ENCODE measurements at regions not wholly inside any gene's neighbourhood (a gene's known extent, or its start where the extent isn't known, plus 50 kb on each side); places are given as distances from the start of the nearest gene placed in this dataset.
A peak's percentile ranks its signal among the peaks of the same experiment; 100 is the strongest.

- no peak overlapping the region for H3K27ac ChIP-seq
- TF ChIP-seq, protein P1, sequence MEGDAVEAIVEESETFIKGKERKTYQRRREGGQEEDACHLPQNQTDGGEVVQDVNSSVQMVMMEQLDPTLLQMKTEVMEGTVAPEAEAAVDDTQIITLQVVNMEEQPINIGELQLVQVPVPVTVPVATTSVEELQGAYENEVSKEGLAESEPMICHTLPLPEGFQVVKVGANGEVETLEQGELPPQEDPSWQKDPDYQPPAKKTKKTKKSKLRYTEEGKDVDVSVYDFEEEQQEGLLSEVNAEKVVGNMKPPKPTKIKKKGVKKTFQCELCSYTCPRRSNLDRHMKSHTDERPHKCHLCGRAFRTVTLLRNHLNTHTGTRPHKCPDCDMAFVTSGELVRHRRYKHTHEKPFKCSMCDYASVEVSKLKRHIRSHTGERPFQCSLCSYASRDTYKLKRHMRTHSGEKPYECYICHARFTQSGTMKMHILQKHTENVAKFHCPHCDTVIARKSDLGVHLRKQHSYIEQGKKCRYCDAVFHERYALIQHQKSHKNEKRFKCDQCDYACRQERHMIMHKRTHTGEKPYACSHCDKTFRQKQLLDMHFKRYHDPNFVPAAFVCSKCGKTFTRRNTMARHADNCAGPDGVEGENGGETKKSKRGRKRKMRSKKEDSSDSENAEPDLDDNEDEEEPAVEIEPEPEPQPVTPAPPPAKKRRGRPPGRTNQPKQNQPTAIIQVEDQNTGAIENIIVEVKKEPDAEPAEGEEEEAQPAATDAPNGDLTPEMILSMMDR (IDR thresholded peaks at IDR 0.05) = no peak
- TF ChIP-seq ZFX (IDR thresholded peaks at IDR 0.05; ENCODE audit: borderline replicate concordance) = no peak
These were observed 125.7 kb upstream of the MTHFD1L start for GRCh38 chr6:150739711-150740349.

DNA sequence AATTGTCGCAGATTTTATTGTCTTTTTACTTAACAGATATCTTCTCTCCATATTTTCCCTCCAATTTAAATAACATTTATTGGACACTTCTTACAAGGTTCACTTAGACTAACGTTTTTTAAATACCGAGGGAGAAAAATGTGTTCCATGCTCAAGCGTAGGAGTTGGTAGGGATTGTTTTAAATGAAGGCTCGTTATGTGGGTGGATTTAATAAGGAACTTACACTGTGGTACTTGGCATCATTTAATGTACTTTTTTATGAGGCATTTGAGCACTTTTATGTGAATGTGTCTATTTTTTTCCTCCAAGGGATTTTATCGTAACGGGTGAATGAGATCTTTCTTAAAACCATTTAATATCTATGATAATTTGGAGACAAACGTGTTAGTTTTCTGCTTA, 125.0 kb upstream of the MTHFD1L start:
- TF ChIP-seq, protein P1 (IDR thresholded peaks at IDR 0.05) = no peak
- TF ChIP-seq ZFX (IDR thresholded peaks at IDR 0.05; ENCODE audit: borderline replicate concordance) = no peak
- no peak overlapping the region for H3K27ac ChIP-seq

GRCh38 chr6:150741633-150742200, 123.8 kb upstream of the MTHFD1L start:
- H3K27ac ChIP-seq = no peak overlapping the region
- TF ChIP-seq ZFX (IDR thresholded peaks at IDR 0.05; ENCODE audit: borderline replicate concordance) = no peak
- TF ChIP-seq, protein P1 (IDR thresholded peaks at IDR 0.05) = peak; percentile 29

DNA sequence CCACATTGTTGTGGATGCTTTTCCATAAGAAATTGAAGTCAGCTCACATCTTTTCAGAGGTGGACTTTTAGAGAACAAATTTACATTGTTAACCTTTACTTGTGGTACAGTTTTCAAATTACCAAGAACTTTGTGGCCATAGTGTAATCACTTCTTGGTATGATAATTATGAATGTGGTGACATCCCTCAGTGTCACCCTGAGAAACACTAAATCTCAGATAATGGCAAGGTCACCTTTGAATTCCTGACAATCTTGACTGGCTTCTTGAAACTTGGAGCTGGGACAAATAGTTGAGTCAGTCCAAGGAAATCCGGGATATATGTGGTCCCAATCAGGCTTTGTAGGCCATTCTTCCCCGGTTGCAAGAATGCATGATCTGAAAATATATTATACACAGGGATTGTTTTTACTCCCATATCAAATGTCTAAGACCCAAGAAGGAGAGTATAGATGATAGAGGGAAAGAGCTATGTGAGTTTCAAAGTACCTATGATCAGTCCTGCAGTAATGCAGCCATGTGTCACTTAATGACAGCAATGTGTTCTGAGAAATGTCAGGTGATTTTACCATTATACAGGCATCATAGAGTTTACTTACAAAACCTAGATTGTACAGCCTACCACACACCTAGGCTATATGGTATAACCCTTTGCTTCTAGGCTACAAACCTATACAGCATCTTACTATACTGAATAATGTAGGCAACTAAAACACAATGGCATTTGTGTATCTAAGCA, 120.8 kb upstream of the MTHFD1L start:
- no peak for TF ChIP-seq ZFX (IDR thresholded peaks at IDR 0.05; ENCODE audit: borderline replicate concordance)
- H3K27ac ChIP-seq = no peak overlapping the region

DNA sequence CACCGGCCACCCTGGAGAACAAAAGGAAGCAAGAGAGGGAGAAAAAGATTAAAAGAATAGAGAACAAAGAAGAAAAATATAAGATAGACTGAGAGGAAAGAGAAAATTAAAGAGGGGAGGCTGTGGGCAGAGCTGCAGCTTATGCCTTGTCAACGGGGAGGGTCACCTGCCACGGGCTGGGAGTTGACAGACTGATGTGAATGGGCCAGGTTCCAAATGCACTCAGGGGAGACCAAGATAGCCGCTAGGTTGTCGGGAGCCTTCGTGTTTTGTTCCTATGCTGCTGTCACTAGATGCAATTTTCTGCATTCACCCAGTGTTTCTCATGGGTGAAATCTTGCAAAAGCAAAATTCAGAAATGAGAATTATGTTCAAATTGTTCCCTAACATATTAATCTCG, 119.6 kb upstream of the MTHFD1L start:
- H3K27ac ChIP-seq = no peak overlapping the region
- TF ChIP-seq ZFX (IDR thresholded peaks at IDR 0.05; ENCODE audit: borderline replicate concordance) = no peak
- TF ChIP-seq, protein P1 (IDR thresholded peaks at IDR 0.05) = no peak

DNA sequence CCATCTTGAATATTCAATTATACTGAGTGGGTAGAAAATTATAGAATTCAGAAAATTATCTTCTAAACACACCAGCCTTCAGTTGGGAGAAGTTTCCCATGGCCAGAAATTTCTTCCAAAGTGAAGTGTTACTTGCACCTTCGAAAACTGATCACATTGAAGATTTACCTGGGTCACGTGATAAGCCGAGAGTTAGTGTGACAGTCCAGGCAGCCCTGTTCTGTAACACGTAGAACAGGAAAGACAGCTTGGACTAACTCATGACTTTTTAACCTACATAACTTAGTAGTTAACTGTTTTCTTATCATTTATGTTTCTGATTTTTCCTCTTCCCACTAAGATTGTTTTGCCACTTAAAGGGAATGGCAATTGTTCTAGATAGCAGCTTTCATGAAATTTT, 118.3 kb upstream of the MTHFD1L start:
- TF ChIP-seq, protein P1 (IDR thresholded peaks at IDR 0.05) = no peak
- no peak for TF ChIP-seq ZFX (IDR thresholded peaks at IDR 0.05; ENCODE audit: borderline replicate concordance)
- no peak overlapping the region for H3K27ac ChIP-seq

- TF ChIP-seq, protein P1 (IDR thresholded peaks at IDR 0.05) = no peak
- TF ChIP-seq ZFX (IDR thresholded peaks at IDR 0.05; ENCODE audit: borderline replicate concordance) = no peak
- no peak overlapping the region for H3K27ac ChIP-seq
These were observed 116.3 kb upstream of the MTHFD1L start for GRCh38 chr6:150749091-150749670.
